ENCODE measurements at regions not wholly inside any gene's neighbourhood (a gene's known extent, or its start where the extent isn't known, plus 50 kb on each side); places are given as distances from the start of the nearest gene placed in this dataset.

- TF ChIP-seq REST (IDR thresholded peaks at IDR 0.05; ENCODE audit: insufficient read depth in 1 of 2, low read depth in 2 of 2, low read length in 2 of 2) (no peak), TAF1 (IDR thresholded peaks at IDR 0.05; ENCODE audit: borderline replicate concordance, insufficient read depth, low read length) (no peak), POLR2AphosphoS5 (IDR thresholded peaks at IDR 0.05; ENCODE audit: low read depth, low read length) (no peak), FOXP2 (optimal IDR thresholded peaks at IDR 0.05; ENCODE audit: borderline replicate concordance, extremely low read depth, extremely low read length, insufficient read depth) (no peak), SIN3A (IDR thresholded peaks at IDR 0.05; ENCODE audit: borderline replicate concordance, insufficient read depth, low read length) (no peak)
Measured at GRCh38 chr9:135299651-135300345, 179.8 kb upstream of the PPP1R26 start.

- TF ChIP-seq FOXP2 (optimal IDR thresholded peaks at IDR 0.05; ENCODE audit: borderline replicate concordance, extremely low read depth, extremely low read length, insufficient read depth), result no peak
Measured at GRCh38 chr9:135300346-135301141, 179.0 kb upstream of the PPP1R26 start.

- TF ChIP-seq TAF1 (IDR thresholded peaks at IDR 0.05; ENCODE audit: borderline replicate concordance, insufficient read depth, low read length), result no peak
- no peak for TF ChIP-seq FOXP2 (optimal IDR thresholded peaks at IDR 0.05; ENCODE audit: borderline replicate concordance, extremely low read depth, extremely low read length, insufficient read depth)
- TF ChIP-seq POLR2AphosphoS5 (IDR thresholded peaks at IDR 0.05; ENCODE audit: low read depth, low read length), result no peak
- no peak for TF ChIP-seq REST (IDR thresholded peaks at IDR 0.05; ENCODE audit: insufficient read depth in 1 of 2, low read depth in 2 of 2, low read length in 2 of 2)
- no peak for TF ChIP-seq SIN3A (IDR thresholded peaks at IDR 0.05; ENCODE audit: borderline replicate concordance, insufficient read depth, low read length)
Measured at GRCh38 chr9:135301271-135302263, 178.0 kb upstream of the PPP1R26 start.

DNA sequence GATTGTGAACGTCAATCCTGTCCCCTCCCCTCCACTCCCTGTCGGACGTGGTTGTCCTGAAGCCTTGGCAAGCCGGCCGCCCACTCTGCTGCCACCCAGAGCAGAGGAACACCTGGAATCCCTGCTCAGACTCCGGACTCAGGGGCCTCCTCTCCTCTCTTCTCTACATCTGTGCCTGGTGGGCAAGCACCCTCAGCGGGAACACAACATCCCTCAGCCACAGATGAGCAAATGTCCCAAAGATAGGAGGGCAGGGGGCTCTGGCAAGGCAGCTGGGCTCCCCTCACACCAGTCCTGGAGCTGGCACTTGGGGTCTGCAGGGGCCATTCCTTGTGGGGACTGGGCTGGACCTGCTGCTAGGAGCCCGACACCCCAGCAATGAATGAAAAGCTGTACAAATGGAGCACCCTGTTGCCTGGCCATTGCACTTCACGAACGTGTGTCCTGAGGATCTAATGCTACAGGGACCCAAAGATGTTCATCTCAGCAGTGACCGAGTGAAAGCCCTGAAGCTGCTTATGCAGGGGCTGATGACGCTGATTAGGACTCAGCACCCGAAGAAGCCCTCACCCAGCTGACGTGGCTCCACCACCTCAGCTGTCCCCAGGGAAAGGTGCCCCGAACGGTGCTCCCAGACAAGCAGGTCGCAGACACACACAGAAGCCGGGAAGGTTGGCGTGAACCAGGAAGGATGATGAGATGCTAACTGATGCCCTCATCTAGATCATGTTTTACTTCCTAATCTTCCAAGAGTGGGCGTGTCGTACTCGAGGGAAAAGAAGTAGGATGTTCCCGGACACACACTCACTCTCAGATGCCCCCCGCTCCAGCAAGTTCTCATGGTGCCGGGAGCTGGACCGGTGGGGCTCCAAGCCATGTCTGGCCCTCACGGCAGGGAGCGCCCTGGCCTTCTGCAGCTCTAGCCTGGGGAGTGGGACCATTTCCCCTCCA is 177.0 kb upstream of the PPP1R26 start:
- no peak for TF ChIP-seq TAF1 (IDR thresholded peaks at IDR 0.05; ENCODE audit: borderline replicate concordance, insufficient read depth, low read length)
- no peak for TF ChIP-seq POLR2AphosphoS5 (IDR thresholded peaks at IDR 0.05; ENCODE audit: low read depth, low read length)
- no peak for TF ChIP-seq REST (IDR thresholded peaks at IDR 0.05; ENCODE audit: insufficient read depth in 1 of 2, low read depth in 2 of 2, low read length in 2 of 2)
